ENCODE measurements at regions not wholly inside any gene's neighbourhood (a gene's known extent, or its start where the extent isn't known, plus 50 kb on each side); places are given as distances from the start of the nearest gene placed in this dataset.

DNA sequence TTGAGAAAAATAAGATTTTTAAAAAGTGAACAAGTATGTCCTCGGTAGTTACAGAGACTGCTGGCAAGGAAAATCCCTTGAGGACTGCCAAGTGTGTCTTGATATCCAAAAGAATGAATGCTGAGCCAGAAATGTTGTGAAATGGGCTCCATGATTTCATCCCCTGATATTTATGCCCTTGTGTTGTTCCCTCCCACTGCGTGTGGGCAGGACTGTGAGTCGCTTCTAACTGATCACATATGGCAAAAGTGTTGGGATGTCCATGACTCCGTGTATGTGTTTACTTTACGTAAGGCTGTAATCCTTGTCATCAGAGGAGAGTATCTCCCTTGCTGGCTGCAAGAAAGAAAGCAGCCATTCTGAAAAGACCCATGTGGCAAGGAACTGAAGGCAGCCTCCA is 285.1 kb downstream of the SS18 start:
- no peaks in the 10 kb centered on the region for H3K9me3 ChIP-seq (ENCODE audit: control insufficient read depth, low read depth, low read length)
- no peak overlapping the region for H3K27ac ChIP-seq (ENCODE audit: low read length)
- no peak overlapping the region for H3K9ac ChIP-seq (ENCODE audit: low read length)
- H3K36me3 ChIP-seq (ENCODE audit: control insufficient read depth, low read depth, low read length): no peaks in the 10 kb centered on the region
- H3K4me1 ChIP-seq (ENCODE audit: control insufficient read depth, low read depth, low read length): no peaks in the 10 kb centered on the region
- no peaks in the 10 kb centered on the region for H3K27me3 ChIP-seq (ENCODE audit: control insufficient read depth, insufficient read depth, low read length)
- H3K4me3 ChIP-seq (ENCODE audit: low read length): no peak overlapping the region

DNA sequence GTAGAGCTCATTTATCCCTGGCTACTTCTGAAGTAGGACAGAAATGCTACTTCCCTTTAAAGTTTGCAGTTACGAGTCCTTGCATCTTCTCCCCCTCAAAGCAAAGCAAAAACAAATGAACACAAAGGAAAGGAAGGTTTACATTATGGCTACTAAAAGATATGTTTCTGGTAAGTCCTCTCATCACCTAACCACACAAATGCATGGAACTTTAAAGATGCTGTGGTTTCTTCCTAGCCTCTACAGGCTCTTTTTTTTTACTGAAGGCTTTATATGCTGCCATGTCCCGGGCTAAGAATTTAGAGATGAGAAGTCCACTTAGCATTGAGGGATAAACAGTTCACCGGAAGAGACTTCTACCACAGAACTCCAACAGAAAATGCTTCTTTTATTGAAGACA is 291.2 kb downstream of the SS18 start:
- no peaks in the 10 kb centered on the region for H3K27me3 ChIP-seq (ENCODE audit: control insufficient read depth, insufficient read depth, low read length)

GRCh38 chr18:25798046-25798445 is 292.4 kb downstream of the SS18 start:
- Histone ChIP-seq H3K4me3 (ENCODE audit: low read length) (no peak overlapping the region), H3K9ac (ENCODE audit: low read length) (no peak overlapping the region), H3K4me1 (ENCODE audit: control insufficient read depth, low read depth, low read length) (no peaks in the 10 kb centered on the region), H3K36me3 (ENCODE audit: control insufficient read depth, low read depth, low read length) (no peaks in the 10 kb centered on the region), H3K27me3 (ENCODE audit: control insufficient read depth, insufficient read depth, low read length) (no peaks in the 10 kb centered on the region), H3K9me3 (ENCODE audit: control insufficient read depth, low read depth, low read length) (no peaks in the 10 kb centered on the region), H3K27ac (ENCODE audit: low read length) (no peak overlapping the region)

More for the DNA sequence above, 291.2 kb downstream of the SS18 start:
- H3K4me3 ChIP-seq (ENCODE audit: low read length): no peak overlapping the region
- no peaks in the 10 kb centered on the region for H3K36me3 ChIP-seq (ENCODE audit: control insufficient read depth, low read depth, low read length)
- no peak overlapping the region for H3K9ac ChIP-seq (ENCODE audit: low read length)
- H3K4me1 ChIP-seq (ENCODE audit: control insufficient read depth, low read depth, low read length): no peaks in the 10 kb centered on the region
- no peaks in the 10 kb centered on the region for H3K9me3 ChIP-seq (ENCODE audit: control insufficient read depth, low read depth, low read length)
- H3K27ac ChIP-seq (ENCODE audit: low read length): no peak overlapping the region

DNA sequence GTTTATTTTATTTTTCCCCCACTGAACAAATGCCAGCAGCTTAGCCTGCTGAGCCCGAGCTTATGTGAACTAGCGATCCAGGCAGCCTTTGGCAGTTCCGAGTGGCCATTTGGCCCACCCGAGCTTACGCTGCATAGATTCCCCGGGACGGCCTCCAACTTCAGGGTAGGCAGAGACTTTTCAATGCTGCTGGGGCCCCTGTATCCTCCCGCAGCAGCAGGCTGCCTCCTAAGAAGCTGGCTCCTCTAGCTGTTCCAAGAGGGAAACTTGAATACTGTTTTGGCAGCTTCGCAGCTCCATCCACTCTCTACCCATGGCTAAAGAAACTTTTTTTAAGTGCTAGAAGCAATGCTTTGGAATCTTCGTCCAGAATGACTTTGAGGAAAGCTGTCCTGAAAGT is 295.2 kb downstream of the SS18 start:
- no peaks in the 10 kb centered on the region for H3K27me3 ChIP-seq (ENCODE audit: control insufficient read depth, insufficient read depth, low read length)
- H3K9me3 ChIP-seq (ENCODE audit: control insufficient read depth, low read depth, low read length): no peaks in the 10 kb centered on the region
- no peak overlapping the region for H3K27ac ChIP-seq (ENCODE audit: low read length)
- no peak overlapping the region for H3K9ac ChIP-seq (ENCODE audit: low read length)
- H3K4me1 ChIP-seq (ENCODE audit: control insufficient read depth, low read depth, low read length): no peaks in the 10 kb centered on the region
- H3K4me3 ChIP-seq (ENCODE audit: low read length): no peak overlapping the region
- no peaks in the 10 kb centered on the region for H3K36me3 ChIP-seq (ENCODE audit: control insufficient read depth, low read depth, low read length)

- H3K27ac ChIP-seq (ENCODE audit: low read length): no peak overlapping the region
- no peaks in the 10 kb centered on the region for H3K9me3 ChIP-seq (ENCODE audit: control insufficient read depth, low read depth, low read length)
- H3K4me1 ChIP-seq (ENCODE audit: control insufficient read depth, low read depth, low read length): no peaks in the 10 kb centered on the region
- no peaks in the 10 kb centered on the region for H3K27me3 ChIP-seq (ENCODE audit: control insufficient read depth, insufficient read depth, low read length)
- H3K4me3 ChIP-seq (ENCODE audit: low read length): no peak overlapping the region
- H3K36me3 ChIP-seq (ENCODE audit: control insufficient read depth, low read depth, low read length): no peaks in the 10 kb centered on the region
- H3K9ac ChIP-seq (ENCODE audit: low read length): no peak overlapping the region
Observed at GRCh38 chr18:25787276-25787675, 303.1 kb downstream of the SS18 start.

GRCh38 chr18:25786758-25787157 is 303.7 kb downstream of the SS18 start:
- H3K4me3 ChIP-seq (ENCODE audit: low read length): no peak overlapping the region
- no peaks in the 10 kb centered on the region for H3K27me3 ChIP-seq (ENCODE audit: control insufficient read depth, insufficient read depth, low read length)
- no peak overlapping the region for H3K9ac ChIP-seq (ENCODE audit: low read length)
- H3K27ac ChIP-seq (ENCODE audit: low read length): no peak overlapping the region
- no peaks in the 10 kb centered on the region for H3K9me3 ChIP-seq (ENCODE audit: control insufficient read depth, low read depth, low read length)
- no peaks in the 10 kb centered on the region for H3K4me1 ChIP-seq (ENCODE audit: control insufficient read depth, low read depth, low read length)
- no peaks in the 10 kb centered on the region for H3K36me3 ChIP-seq (ENCODE audit: control insufficient read depth, low read depth, low read length)

DNA sequence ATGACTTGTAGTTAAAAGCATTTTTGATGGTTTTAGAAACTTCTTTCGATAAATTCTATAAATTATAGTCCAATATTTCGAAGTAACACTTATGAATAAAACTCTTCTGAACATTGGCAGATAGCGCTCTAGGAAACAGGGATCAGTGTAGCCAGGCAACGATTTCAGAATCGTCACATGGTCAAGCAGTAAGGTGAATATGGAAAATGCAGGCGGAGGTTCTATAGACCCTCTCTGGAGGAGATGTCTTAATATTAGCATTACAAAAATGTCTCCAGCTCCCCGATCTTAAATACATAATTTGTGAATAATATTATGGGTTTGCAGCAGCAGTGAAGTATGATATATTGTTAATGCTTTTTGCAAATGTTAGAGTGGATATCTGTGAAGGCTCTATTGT is 310.3 kb downstream of the SS18 start:
- Histone ChIP-seq H3K27ac (ENCODE audit: low read length) (no peak overlapping the region), H3K9ac (ENCODE audit: low read length) (no peak overlapping the region), H3K27me3 (ENCODE audit: control insufficient read depth, insufficient read depth, low read length) (no peaks in the 10 kb centered on the region), H3K4me1 (ENCODE audit: control insufficient read depth, low read depth, low read length) (no peaks in the 10 kb centered on the region), H3K9me3 (ENCODE audit: control insufficient read depth, low read depth, low read length) (no peaks in the 10 kb centered on the region), H3K36me3 (ENCODE audit: control insufficient read depth, low read depth, low read length) (no peaks in the 10 kb centered on the region), H3K4me3 (ENCODE audit: low read length) (no peak overlapping the region)

DNA sequence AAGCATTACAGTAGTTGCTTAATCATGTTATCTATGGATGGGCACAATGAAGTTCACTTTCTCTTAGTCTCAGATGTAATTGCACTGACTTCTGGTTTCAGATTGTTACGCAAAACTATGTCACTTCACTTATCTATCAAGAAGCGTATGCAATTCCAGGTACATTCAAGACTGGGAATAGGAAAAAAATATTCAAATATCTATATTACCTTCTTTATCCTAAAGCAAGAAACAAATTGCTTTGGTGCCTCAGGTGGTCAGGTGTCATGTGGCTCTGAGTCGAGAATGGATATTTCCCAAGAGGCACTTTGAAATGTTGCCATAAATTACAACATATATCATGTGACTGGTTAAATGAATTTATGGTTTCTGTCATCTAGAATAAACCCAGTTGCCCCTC is 318.6 kb downstream of the SS18 start:
- Histone ChIP-seq H3K27ac (ENCODE audit: low read length) (no peak overlapping the region), H3K4me1 (ENCODE audit: control insufficient read depth, low read depth, low read length) (no peaks in the 10 kb centered on the region), H3K36me3 (ENCODE audit: control insufficient read depth, low read depth, low read length) (no peaks in the 10 kb centered on the region), H3K9ac (ENCODE audit: low read length) (no peak overlapping the region), H3K9me3 (ENCODE audit: control insufficient read depth, low read depth, low read length) (no peaks in the 10 kb centered on the region), H3K4me3 (ENCODE audit: low read length) (no peak overlapping the region), H3K27me3 (ENCODE audit: control insufficient read depth, insufficient read depth, low read length) (no peaks in the 10 kb centered on the region)

GRCh38 chr18:25764777-25765176 is 325.6 kb downstream of the SS18 start:
- Histone ChIP-seq H3K4me3 (ENCODE audit: low read length) (no peak overlapping the region), H3K9ac (ENCODE audit: low read length) (no peak overlapping the region), H3K27ac (ENCODE audit: low read length) (no peak overlapping the region), H3K4me1 (ENCODE audit: control insufficient read depth, low read depth, low read length) (no peaks in the 10 kb centered on the region), H3K36me3 (ENCODE audit: control insufficient read depth, low read depth, low read length) (no peaks in the 10 kb centered on the region), H3K9me3 (ENCODE audit: control insufficient read depth, low read depth, low read length) (no peaks in the 10 kb centered on the region), H3K27me3 (ENCODE audit: control insufficient read depth, insufficient read depth, low read length) (no peaks in the 10 kb centered on the region)

DNA sequence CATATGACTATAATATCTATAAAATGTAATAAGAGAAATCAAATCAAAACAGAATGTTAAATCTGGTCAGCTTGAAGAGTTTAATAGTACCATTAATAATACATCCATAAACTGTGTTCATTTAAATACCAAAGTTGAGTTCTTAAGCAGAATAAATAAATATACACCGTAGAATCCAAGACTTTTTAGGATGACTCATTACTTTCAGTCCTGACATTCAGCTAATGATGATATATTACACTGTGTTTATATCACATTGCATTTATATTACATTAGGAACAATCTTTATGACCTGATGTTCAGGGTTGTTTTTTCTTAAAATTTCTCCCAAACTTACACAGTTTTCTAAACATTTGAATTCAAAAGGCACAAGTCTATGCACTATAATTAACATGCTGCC is 331.3 kb downstream of the SS18 start:
- Histone ChIP-seq H3K36me3 (ENCODE audit: control insufficient read depth, low read depth, low read length) (no peaks in the 10 kb centered on the region), H3K4me3 (ENCODE audit: low read length) (no peak overlapping the region), H3K27me3 (ENCODE audit: control insufficient read depth, insufficient read depth, low read length) (no peaks in the 10 kb centered on the region), H3K4me1 (ENCODE audit: control insufficient read depth, low read depth, low read length) (no peaks in the 10 kb centered on the region), H3K27ac (ENCODE audit: low read length) (no peak overlapping the region), H3K9me3 (ENCODE audit: control insufficient read depth, low read depth, low read length) (no peaks in the 10 kb centered on the region), H3K9ac (ENCODE audit: low read length) (no peak overlapping the region)

- H3K4me3 ChIP-seq (ENCODE audit: low read length): no peak overlapping the region
- H3K36me3 ChIP-seq (ENCODE audit: control insufficient read depth, low read depth, low read length): no peaks in the 10 kb centered on the region
- H3K27me3 ChIP-seq (ENCODE audit: control insufficient read depth, insufficient read depth, low read length): no peaks in the 10 kb centered on the region
- no peak overlapping the region for H3K27ac ChIP-seq (ENCODE audit: low read length)
- no peaks in the 10 kb centered on the region for H3K9me3 ChIP-seq (ENCODE audit: control insufficient read depth, low read depth, low read length)
- peaks cover 28% of the 10 kb centered on the region for H3K4me1 ChIP-seq (ENCODE audit: control insufficient read depth, low read depth, low read length)
- no peak overlapping the region for H3K9ac ChIP-seq (ENCODE audit: low read length)
Observed at GRCh38 chr18:25743646-25744151, 346.7 kb downstream of the SS18 start.

- no peak overlapping the region for H3K4me3 ChIP-seq (ENCODE audit: low read length)
- no peak overlapping the region for H3K27ac ChIP-seq (ENCODE audit: low read length)
- H3K36me3 ChIP-seq (ENCODE audit: control insufficient read depth, low read depth, low read length): no peaks in the 10 kb centered on the region
- H3K27me3 ChIP-seq (ENCODE audit: control insufficient read depth, insufficient read depth, low read length): peaks cover 34% of the 10 kb centered on the region
- peaks cover 36% of the 10 kb centered on the region for H3K4me1 ChIP-seq (ENCODE audit: control insufficient read depth, low read depth, low read length)
- no peaks in the 10 kb centered on the region for H3K9me3 ChIP-seq (ENCODE audit: control insufficient read depth, low read depth, low read length)
- no peak overlapping the region for H3K9ac ChIP-seq (ENCODE audit: low read length)
Observed at GRCh38 chr18:25739376-25739775, 351.0 kb downstream of the SS18 start.

Data from iPS-18a (cell line).